ENCODE measurements at regions not wholly inside any gene's neighbourhood (a gene's known extent, or its start where the extent isn't known, plus 50 kb on each side); places are given as distances from the start of the nearest gene placed in this dataset.
A peak's percentile ranks its signal among the peaks of the same experiment; 100 is the strongest.

GRCh38 chr7:156104501-156105336 is 292.5 kb upstream of the SHH start:
- Histone ChIP-seq H3K4me1 (ENCODE audit: control insufficient read depth, insufficient read depth, low read length) (no peaks in the 10 kb centered on the region), H2BK5ac (ENCODE audit: low read depth, low read length, poor library complexity, severe bottlenecking) (no peak overlapping the region), H3K4me3 (ENCODE audit: insufficient read depth, low read depth, low read length) (no peak overlapping the region), H3K36me3 (ENCODE audit: control insufficient read depth, insufficient read depth, low read length) (no peaks in the 10 kb centered on the region), H3K79me1 (ENCODE audit: low read depth in 1 of 2, low read length in 2 of 2) (no peaks in the 10 kb centered on the region), H3K27ac (ENCODE audit: insufficient read depth, low read length) (no peak overlapping the region), H4K8ac (ENCODE audit: low read depth in 2 of 2, low read length in 2 of 2) (no peak overlapping the region), H3K4ac (ENCODE audit: low read depth, low read length) (no peak overlapping the region), H2AK5ac (ENCODE audit: low read depth, low read length) (no peak overlapping the region), H3K14ac (replicated peaks; ENCODE audit: low read depth, low read length) (no peak overlapping the region), H3K27me3 (ENCODE audit: control insufficient read depth, insufficient read depth, low read length) (no peaks in the 10 kb centered on the region), H3K4me2 (ENCODE audit: low read depth, low read length) (no peak overlapping the region), H4K91ac (ENCODE audit: insufficient read depth, low read depth, low read length) (no peak overlapping the region), H3K9me1 (ENCODE audit: insufficient read depth, low read length) (no peaks in the 10 kb centered on the region), H3K9me3 (ENCODE audit: control insufficient read depth, insufficient read depth, low read length) (peaks cover 55% of the 10 kb centered on the region), H2AK9ac (replicated peaks; ENCODE audit: low read depth, low read length, poor library complexity) (peak overlapping the region; percentile 28), H3K9ac (ENCODE audit: low read depth, low read length) (no peak overlapping the region), H2AFZ (replicated peaks; ENCODE audit: low read length, poor library complexity) (no peak overlapping the region), H2BK15ac (ENCODE audit: low read depth, low read length) (no peak overlapping the region), H4K5ac (ENCODE audit: low read depth, low read length) (no peak overlapping the region), H3K56ac (ENCODE audit: extremely low read depth, insufficient read depth, low read length) (no peak overlapping the region), H3K23ac (ENCODE audit: low read depth, low read length) (no peak overlapping the region), H3K18ac (ENCODE audit: low read depth, low read length) (no peak overlapping the region), H2BK20ac (ENCODE audit: low read depth, low read length) (no peak overlapping the region), H2BK120ac (ENCODE audit: low read depth, low read length) (no peak overlapping the region), H4K20me1 (ENCODE audit: insufficient read depth, low read length) (no peaks in the 10 kb centered on the region)
- in situ Hi-C loops (cut with MboI; ENCODE audit: low sequenced_read_pairs) (no loop called here), intact Hi-C loops (cut with micrococcal nuclease) (no loop called here), dilution Hi-C loops (cut with HindIII; ENCODE audit: low sequenced_read_pairs, unreplicated experiment) (no loop called here)
- ChIA-PET CTCF (no interaction called here), POLR2A (ENCODE audit: unreplicated experiment) (no interaction called here)
- DNase-seq (no peak), ATAC-seq (ENCODE audit: low read depth) (no peak)
- TF ChIP-seq RCOR1 (IDR thresholded peaks at IDR 0.05; ENCODE audit: insufficient replicate concordance, low read length) (no peak), CHD1 (IDR thresholded peaks at IDR 0.05; ENCODE audit: low read depth, low read length) (no peak), FOS (IDR thresholded peaks at IDR 0.05; ENCODE audit: low read depth, low read length) (no peak), SMC3 (IDR thresholded peaks at IDR 0.05; ENCODE audit: low read depth, low read length) (no peak)
- BruUV-seq (replicated peaks) = no TSS peak
- 65% methylated on average over 20 of the region's 39 CpGs; no CpG with 5 or more reads in 1 of the 2 experiments for WGBS, 2 experiments (ENCODE audit: extremely low coverage in 2 of 2, insufficient read length in 1 of 2)
